22Rv1 (cell line): ENCODE measurements at regions not wholly inside any gene's neighbourhood (a gene's known extent, or its start where the extent isn't known, plus 50 kb on each side); places are given as distances from the start of the nearest gene placed in this dataset.

Source experiments
- H3K27ac ChIP-seq: fragments of 450-650 bp; 2 replicates; pipeline ENCODE4 v1.5.1; 2017
- ZFX ChIP-seq: fragments of 450-650 bp; IDR thresholded peaks from 2 replicates; pipeline ENCODE4 v1.6.1; 2017; ENCODE audit warnings: antibody characterized with exemption, borderline replicate concordance
- TF ChIP-seq, protein P1 (sequence below): fragments of 450-650 bp; IDR thresholded peaks from 2 replicates; pipeline ENCODE4 v1.5.1; 2017; ENCODE audit warnings: mild to moderate bottlenecking

DNA sequence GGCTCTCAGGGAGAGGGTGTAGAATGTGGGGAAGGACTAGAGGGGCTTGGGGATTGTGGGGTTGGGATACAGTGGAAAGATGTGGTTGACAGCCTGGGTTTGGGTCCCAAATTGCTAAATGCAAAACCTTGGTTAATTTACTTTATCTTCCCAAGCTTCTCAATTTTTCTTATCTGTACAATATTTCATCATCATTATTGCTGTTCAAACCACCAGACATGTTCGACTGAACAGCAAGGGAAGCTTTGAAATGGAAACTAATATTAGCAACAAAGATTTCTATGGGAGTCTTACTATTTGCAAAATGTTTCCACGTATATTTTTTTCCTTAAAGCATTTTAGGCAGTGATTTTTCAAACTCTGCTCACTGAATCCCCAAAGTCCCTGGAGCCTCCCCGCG, 67.0 kb upstream of the KAZN start:
- H3K27ac ChIP-seq = no peak overlapping the region
- TF ChIP-seq, protein P1, sequence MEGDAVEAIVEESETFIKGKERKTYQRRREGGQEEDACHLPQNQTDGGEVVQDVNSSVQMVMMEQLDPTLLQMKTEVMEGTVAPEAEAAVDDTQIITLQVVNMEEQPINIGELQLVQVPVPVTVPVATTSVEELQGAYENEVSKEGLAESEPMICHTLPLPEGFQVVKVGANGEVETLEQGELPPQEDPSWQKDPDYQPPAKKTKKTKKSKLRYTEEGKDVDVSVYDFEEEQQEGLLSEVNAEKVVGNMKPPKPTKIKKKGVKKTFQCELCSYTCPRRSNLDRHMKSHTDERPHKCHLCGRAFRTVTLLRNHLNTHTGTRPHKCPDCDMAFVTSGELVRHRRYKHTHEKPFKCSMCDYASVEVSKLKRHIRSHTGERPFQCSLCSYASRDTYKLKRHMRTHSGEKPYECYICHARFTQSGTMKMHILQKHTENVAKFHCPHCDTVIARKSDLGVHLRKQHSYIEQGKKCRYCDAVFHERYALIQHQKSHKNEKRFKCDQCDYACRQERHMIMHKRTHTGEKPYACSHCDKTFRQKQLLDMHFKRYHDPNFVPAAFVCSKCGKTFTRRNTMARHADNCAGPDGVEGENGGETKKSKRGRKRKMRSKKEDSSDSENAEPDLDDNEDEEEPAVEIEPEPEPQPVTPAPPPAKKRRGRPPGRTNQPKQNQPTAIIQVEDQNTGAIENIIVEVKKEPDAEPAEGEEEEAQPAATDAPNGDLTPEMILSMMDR = no peak
- TF ChIP-seq ZFX = no peak

DNA sequence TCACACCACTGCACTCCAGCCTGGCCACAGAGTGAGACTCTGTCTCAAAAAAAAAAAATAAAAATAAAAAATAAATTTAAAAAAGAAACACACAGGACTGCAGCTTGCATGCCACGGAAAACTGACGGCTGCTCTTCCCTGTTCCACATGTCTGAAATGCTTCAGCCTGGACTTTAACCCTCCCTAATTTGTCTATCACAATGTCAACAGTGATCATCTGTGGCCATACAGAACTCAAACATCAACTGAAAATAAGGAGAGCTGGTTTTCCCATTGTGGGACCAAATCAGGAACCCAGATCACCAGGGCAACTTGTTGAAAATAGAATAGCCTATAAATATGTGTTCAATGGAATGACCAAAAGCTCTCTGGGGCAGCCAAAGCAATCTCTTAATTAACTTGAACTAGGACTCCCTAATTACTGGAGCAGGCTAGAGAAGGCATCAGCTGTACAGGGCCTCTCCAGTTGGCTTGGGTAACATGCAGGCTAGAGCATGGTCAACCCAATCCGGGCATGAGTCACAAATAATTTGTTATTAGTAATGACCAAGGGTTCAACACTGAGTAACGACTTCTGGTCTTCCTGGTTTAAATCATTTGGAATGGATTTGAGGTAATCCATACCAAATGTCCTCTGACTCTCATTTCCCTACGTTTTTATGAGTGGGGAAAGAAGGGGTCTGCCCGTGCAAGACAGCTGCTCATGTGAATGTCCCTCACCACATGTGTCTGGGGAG, 62.7 kb upstream of the KAZN start:
- TF ChIP-seq, protein P1 = no peak
- TF ChIP-seq ZFX = no peak
- H3K27ac ChIP-seq = no peak overlapping the region

DNA sequence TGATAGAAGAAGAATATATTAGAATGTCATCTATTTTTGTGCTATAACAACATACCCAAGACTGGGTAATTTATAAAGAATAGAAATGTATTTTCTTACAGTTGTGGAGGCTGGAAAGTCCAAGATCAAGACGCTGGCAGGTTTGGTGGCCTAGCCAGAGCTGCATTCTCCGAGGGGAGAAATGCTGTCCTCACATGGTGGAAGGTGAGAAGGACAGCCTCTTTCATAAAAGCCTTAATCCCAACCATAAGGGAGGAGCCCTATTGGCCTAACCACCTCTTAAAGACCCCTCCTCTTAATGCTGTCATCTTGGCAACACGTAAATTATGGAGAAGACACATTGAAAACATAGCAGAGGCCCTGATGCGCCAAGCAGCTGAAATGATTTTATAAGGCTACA, 60.1 kb upstream of the KAZN start:
- H3K27ac ChIP-seq = no peak overlapping the region
- no peak for TF ChIP-seq ZFX
- TF ChIP-seq, protein P1 = no peak

DNA sequence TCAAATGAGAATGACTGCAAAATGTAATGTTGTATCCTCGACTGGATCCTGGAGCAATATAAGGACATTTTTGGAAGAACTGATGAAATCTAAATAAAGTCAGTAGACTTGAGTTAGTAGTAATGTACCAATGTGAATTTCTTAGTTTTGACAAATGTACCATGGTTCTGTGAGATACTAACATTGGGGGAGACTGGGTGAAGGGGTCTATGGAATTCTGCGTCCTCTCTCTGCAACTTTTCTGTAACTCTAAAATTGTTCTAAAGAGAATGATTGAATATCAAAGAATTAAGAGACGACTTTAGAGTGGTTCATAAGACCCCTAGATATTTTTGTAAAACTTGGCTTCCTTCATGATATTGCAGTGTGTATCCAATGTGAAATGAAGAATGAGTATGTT, 59.2 kb upstream of the KAZN start:
- no peak overlapping the region for H3K27ac ChIP-seq
- TF ChIP-seq, protein P1 = no peak
- no peak for TF ChIP-seq ZFX

DNA sequence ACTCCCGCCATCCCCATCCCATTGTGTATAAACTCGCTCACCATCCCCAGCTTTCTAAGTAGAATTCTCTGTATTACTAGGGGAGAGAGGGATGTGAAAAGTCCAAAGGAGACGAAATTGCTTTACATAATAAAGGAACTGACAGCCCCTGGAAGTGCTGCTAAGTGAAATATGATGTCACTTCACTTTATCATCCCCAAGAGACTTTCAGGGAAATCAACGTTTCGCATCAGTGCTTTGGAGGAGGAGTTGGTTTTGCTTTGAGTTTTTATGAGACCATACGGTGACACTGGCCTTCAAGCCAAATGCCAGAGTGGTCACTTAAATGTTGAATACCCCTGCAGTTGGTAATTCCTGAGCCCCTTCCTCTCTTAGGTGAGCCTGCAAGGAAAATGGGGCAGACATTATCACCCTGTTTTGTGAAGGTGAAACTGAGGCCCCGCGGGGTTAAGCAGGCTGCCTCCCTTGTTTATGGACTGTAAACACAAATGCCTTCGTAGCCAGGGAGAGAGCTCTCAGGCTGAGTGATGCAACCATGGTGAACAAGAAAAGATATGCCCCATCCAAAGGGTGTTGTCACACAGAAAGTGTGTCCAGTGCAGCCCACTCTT, 58.4 kb upstream of the KAZN start:
- no peak overlapping the region for H3K27ac ChIP-seq
- no peak for TF ChIP-seq ZFX

DNA sequence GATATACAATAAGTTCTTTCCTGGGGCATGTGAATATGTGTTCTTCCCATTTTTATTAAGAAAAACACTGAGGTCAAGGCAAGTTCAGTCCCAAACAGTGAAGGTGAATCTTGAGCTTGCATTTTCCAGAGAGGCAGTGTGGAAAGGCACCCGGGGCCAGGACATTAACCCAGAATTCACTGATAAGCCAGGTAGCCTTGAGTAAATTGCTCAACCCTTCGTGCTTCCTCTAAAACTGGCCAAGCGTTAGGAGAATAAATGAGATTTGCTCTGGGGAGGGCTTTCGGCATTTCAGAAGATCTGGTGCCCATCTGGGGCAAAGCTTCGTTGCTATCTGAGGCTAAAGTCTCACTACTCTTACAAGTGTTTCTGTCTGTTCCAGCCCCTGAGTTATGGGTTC, 57.1 kb upstream of the KAZN start:
- no peak overlapping the region for H3K27ac ChIP-seq
- TF ChIP-seq, protein P1 = no peak
- no peak for TF ChIP-seq ZFX

DNA sequence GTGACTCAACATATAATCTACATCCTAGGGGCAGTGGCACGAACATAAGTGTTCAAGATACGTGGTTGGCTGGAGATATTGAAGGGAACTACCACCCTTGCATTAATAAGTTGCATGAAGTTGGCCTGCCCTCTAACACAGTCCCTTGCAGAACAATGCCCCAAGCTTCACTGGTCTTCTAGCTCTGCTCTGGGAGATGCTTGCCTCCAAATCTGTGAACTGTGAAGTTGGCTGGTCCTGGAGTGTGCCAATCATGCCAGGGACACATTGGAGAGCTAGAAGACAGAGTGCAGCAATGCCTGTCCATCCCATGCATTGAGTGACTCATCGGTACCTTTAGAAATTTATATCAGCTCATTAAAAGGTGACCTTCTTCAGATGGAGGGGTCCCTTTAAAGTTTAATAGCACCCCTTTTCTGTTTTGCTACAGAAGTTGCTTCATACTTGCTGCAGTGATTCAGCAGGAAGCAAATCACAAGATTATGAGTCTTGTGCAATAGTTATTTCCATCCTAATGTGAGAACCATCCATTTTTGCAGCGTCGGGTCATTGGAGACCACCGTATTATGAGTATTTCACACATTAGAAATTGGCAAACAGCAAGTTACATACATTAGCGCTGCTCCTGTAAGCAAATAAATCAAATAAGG, 55.2 kb upstream of the KAZN start:
- H3K27ac ChIP-seq = no peak overlapping the region
- TF ChIP-seq, protein P1 = no peak
- no peak for TF ChIP-seq ZFX
